ENCODE measurements at regions not wholly inside any gene's neighbourhood (a gene's known extent, or its start where the extent isn't known, plus 50 kb on each side); places are given as distances from the start of the nearest gene placed in this dataset.
"Not testable (repeated sequence)": the region's sequence is repeated elsewhere in the genome, so short reads cannot be mapped to it uniquely, and the experiment has no call there.

GRCh38 chr9:11158676-11159075, 545.9 kb upstream of the PTPRD start:
- no peak for DNase-seq

- DNase-seq: no peak
Measured at GRCh38 chr9:11159318-11159862, 546.6 kb upstream of the PTPRD start.

- DNase-seq: no peak
Measured at GRCh38 chr9:11163843-11164242, 551.0 kb upstream of the PTPRD start.

GRCh38 chr9:11182001-11182400, 569.2 kb upstream of the PTPRD start:
- no peak for DNase-seq

- no peak for DNase-seq
Measured at GRCh38 chr9:11190719-11191118, 577.9 kb upstream of the PTPRD start.

- DNase-seq: no peak
Measured at GRCh38 chr9:11192993-11193392, 580.2 kb upstream of the PTPRD start.

GRCh38 chr9:11194246-11194645, 581.4 kb upstream of the PTPRD start:
- DNase-seq: no peak

GRCh38 chr9:11196840-11197365, 584.1 kb upstream of the PTPRD start:
- DNase-seq: not testable (repeated sequence)

- no peak for DNase-seq
Measured at GRCh38 chr9:11199335-11199734, 586.5 kb upstream of the PTPRD start.

- no peak for DNase-seq
Measured at GRCh38 chr9:11204521-11204920, 591.7 kb upstream of the PTPRD start.

GRCh38 chr9:11206925-11207324, 594.1 kb upstream of the PTPRD start:
- no peak for DNase-seq

- no peak for DNase-seq
Measured at GRCh38 chr9:11233696-11234095, 620.9 kb upstream of the PTPRD start.

- no peak for DNase-seq
Measured at GRCh38 chr9:11235061-11235460, 622.3 kb upstream of the PTPRD start.

GRCh38 chr9:11241779-11242178, 629.0 kb upstream of the PTPRD start:
- no peak for DNase-seq

GRCh38 chr9:11257992-11258391, 645.2 kb upstream of the PTPRD start:
- DNase-seq: no peak

GRCh38 chr9:11269036-11269435, 656.2 kb upstream of the PTPRD start:
- DNase-seq: no peak

GRCh38 chr9:11275158-11275695, 662.4 kb upstream of the PTPRD start:
- no peak for DNase-seq

GRCh38 chr9:11312966-11313365, 700.2 kb upstream of the PTPRD start:
- no peak for DNase-seq

- no peak for DNase-seq
Measured at GRCh38 chr9:11318946-11319345, 706.1 kb upstream of the PTPRD start.

- peak; percentile 48 for DNase-seq
Measured at GRCh38 chr9:11319538-11319937, 706.7 kb upstream of the PTPRD start.

- DNase-seq: no peak
Measured at GRCh38 chr9:11320989-11321388, 708.2 kb upstream of the PTPRD start.

- DNase-seq: no peak
Measured at GRCh38 chr9:11323457-11323856, 710.7 kb upstream of the PTPRD start.

GRCh38 chr9:11326231-11326630, 713.4 kb upstream of the PTPRD start:
- DNase-seq: no peak

GRCh38 chr9:11328326-11328725, 715.5 kb upstream of the PTPRD start:
- no peak for DNase-seq

- DNase-seq: no peak
Measured at GRCh38 chr9:11335011-11335410, 722.2 kb upstream of the PTPRD start.
